Adrenal gland (tissue), 9 donors: ENCODE measurements at regions not wholly inside any gene's neighbourhood (a gene's known extent, or its start where the extent isn't known, plus 50 kb on each side); places are given as distances from the start of the nearest gene placed in this dataset.
A peak's percentile ranks its signal among the peaks of the same experiment; 100 is the strongest.

ENCODE experiments used
- DNase-seq, 7 donors: peaks; one replicate each; pipeline ENCODE4 v3.0.0-alpha.2; 2019 to 2020
- H3K27ac ChIP-seq, 5 donors: fragments of 200-600 bp; sonication (generic) in 4 of 5; 1 replicate in 3 of 5; 2 replicates in 2 of 5; pipeline versions ENCODE4 v1.5.1 to v1.8.0; 2016 to 2020; ENCODE audit warnings: mild to moderate bottlenecking in 1 of 5
- H3K27me3 ChIP-seq: fragments of 200-600 bp; 2 replicates; pipeline ENCODE4 v1.8.0; 2021
- H3K36me3 ChIP-seq, 2 donors: fragments of 200-600 bp; replicated peaks in 1 of 2; 1 replicate in 1 of 2; 2 replicates in 1 of 2; pipeline versions ENCODE4 v1.5.1 to v1.8.0; 2018 to 2022
- H3K4me1 ChIP-seq, 2 donors: fragments of 200-600 bp; replicated peaks in 1 of 2; 1 replicate in 1 of 2; 2 replicates in 1 of 2; pipeline versions ENCODE4 v1.5.1 to v1.8.0; 2018 to 2021
- H3K4me3 ChIP-seq, 4 donors: fragments of 200-600 bp; sonication (generic) in 3 of 4; one replicate each; pipeline ENCODE4 v1.5.1; 2016 to 2018
- H3K9me3 ChIP-seq, 3 donors: fragments of 200-600 bp; sonication (generic) in 1 of 3; replicated peaks in 1 of 3; 1 replicate in 2 of 3; 2 replicates in 1 of 3; pipeline versions ENCODE4 v1.5.1 to v1.8.0; 2016 to 2021
- POLR2A ChIP-seq, 2 donors: fragments of 450-650 bp; IDR thresholded peaks; one replicate each; pipeline ENCODE4 v1.6.1; 2017; ENCODE audit warnings: antibody characterized with exemption in 2 of 2, mild to moderate bottlenecking in 2 of 2, moderate library complexity in 1 of 2
- WGBS, 4 donors: extraction: QIAGEN DNeasy Blood & Tissue Kit in 2 of 4; methylation state at CpG; one replicate each; pipeline versions ENCODE4 v1.1.5 to v1.1.7; 2013 to 2017; 5-methylcytosine and 5-hydroxymethylcytosine counted together
- intact Hi-C, 2 donors: fragments of 100-400 bp; cut with DNase I; formaldehyde crosslinking; loops; one replicate each; pipeline versions ENCODE4 v1.14.1 to v1.15.0; 2022 to 2023
- TF ChIP-seq, protein P1 (sequence below), 6 experiments: fragments of 450-650 bp in 4 of 6; fragments of 200-600 bp in 2 of 6; sonication (generic) in 1 of 6; IDR thresholded peaks; 1 replicate in 5 of 6; 2 replicates in 1 of 6; pipeline versions ENCODE4 v1.5.1 to v1.8.0; 2016 to 2021; ENCODE audit warnings: antibody characterized with exemption in 6 of 6, mild to moderate bottlenecking in 2 of 6, moderate library complexity in 1 of 6
- donor health status: healthy with polysubstance abuse.
- donor health status: Bipolar disorder and iron deficiency.
- donor health status: DM: yes; HTN: yes; CAD: no.
- donor health status: DM: no; HTN: no; CAD: no.
- donor health status: DM: no; HTN: no; CAD: no.

DNA sequence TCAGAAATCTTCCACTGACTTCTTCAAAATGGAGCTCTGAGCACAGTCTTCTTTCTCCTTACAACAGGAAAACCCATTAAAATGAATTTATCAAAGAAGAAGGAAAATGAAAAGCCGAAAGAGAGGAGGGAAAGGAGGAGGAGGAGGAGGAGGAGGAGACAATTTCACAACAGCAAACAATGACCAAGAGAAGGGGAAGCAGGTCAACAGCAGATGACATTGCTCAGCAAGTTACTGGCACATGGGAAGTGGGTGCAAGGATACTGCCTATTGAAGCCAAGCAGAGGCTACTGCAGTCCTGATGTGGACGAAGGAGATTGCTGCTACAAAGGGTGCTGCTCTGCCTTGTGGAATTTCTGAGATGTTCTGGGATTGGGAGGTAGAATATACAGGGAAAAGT, 140.0 kb upstream of the FOXN2 start:
- intact Hi-C loops = no loop called here
- Histone ChIP-seq H3K27ac (peak overlapping the region in 1 of 5 donors; percentile 25), H3K27me3 (no peaks in the 10 kb centered on the region), H3K4me3 (no peak overlapping the region), H3K9me3 (no peaks in the 10 kb centered on the region), H3K4me1 (no peaks in the 10 kb centered on the region), H3K36me3 (no peaks in the 10 kb centered on the region)
- 49 to 78% (median 58%) methylated on average over 2 of the region's 2 CpGs for WGBS, 4 donors
- no peak for TF ChIP-seq POLR2A (IDR thresholded peaks at IDR 0.05)
- TF ChIP-seq, protein P1, sequence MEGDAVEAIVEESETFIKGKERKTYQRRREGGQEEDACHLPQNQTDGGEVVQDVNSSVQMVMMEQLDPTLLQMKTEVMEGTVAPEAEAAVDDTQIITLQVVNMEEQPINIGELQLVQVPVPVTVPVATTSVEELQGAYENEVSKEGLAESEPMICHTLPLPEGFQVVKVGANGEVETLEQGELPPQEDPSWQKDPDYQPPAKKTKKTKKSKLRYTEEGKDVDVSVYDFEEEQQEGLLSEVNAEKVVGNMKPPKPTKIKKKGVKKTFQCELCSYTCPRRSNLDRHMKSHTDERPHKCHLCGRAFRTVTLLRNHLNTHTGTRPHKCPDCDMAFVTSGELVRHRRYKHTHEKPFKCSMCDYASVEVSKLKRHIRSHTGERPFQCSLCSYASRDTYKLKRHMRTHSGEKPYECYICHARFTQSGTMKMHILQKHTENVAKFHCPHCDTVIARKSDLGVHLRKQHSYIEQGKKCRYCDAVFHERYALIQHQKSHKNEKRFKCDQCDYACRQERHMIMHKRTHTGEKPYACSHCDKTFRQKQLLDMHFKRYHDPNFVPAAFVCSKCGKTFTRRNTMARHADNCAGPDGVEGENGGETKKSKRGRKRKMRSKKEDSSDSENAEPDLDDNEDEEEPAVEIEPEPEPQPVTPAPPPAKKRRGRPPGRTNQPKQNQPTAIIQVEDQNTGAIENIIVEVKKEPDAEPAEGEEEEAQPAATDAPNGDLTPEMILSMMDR (IDR thresholded peaks at IDR 0.05) = no peak
- peak in 2 of 7 donors; percentile 11 to 37 for DNase-seq

DNA sequence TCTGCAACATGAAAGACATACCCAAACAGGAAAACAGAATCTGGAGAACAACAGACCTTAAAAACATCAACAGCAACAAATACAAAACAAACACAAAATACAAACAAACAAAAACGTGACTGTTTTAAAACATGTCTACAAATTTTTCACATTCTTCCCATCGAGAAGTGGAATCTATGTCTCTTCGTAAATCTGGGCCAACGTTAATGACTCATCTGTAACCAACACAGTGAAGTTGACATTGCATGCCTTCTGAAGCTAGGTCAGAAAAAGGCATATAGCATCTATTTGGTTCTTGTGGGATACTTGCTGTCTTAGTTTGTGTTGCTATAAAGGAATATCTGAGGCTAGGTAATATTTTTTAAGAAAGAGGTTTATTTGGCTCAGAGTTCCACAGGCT, 139.2 kb upstream of the FOXN2 start:
- no peak overlapping the region for H3K27ac ChIP-seq
- no peaks in the 10 kb centered on the region for H3K4me1 ChIP-seq
- intact Hi-C loops = no loop called here
- no peak overlapping the region for H3K4me3 ChIP-seq
- no peaks in the 10 kb centered on the region for H3K9me3 ChIP-seq
- H3K27me3 ChIP-seq = no peaks in the 10 kb centered on the region
- H3K36me3 ChIP-seq = no peaks in the 10 kb centered on the region
- TF ChIP-seq, protein P1 (IDR thresholded peaks at IDR 0.05) = no peak
- TF ChIP-seq POLR2A (IDR thresholded peaks at IDR 0.05) = no peak
- WGBS, 4 donors = 31 to 60% (median 44%) methylated on average over 4 of the region's 4 CpGs
- no peak for DNase-seq

DNA sequence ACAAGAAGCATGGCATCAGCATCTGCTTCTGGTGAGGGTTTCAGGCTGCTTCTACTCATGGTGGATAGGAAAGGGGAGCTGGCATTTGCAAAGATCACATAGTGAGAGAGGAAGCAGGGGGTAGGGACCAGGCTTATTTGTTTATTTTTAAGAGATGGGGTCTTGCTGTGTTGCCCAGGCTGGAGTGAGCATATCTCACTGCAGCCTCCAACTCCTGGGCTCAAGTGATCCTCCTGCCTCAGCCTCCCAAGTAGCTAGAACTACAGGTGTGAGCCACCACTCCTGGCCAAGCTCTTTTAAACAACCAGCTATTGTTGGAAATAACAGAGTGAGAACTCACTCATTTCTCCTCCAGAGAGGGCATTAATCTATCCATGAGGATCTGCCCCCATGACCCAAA, 138.8 kb upstream of the FOXN2 start:
- H3K4me3 ChIP-seq = no peak overlapping the region
- no peak overlapping the region for H3K27ac ChIP-seq
- no peak for DNase-seq
- H3K27me3 ChIP-seq = no peaks in the 10 kb centered on the region
- no peaks in the 10 kb centered on the region for H3K36me3 ChIP-seq
- peaks cover 0 to 3% of the 10 kb centered on the region in 2 donors for H3K4me1 ChIP-seq
- H3K9me3 ChIP-seq = no peaks in the 10 kb centered on the region
- intact Hi-C loops = no loop called here
- TF ChIP-seq POLR2A (IDR thresholded peaks at IDR 0.05) = no peak
- TF ChIP-seq, protein P1 (IDR thresholded peaks at IDR 0.05) = no peak

DNA sequence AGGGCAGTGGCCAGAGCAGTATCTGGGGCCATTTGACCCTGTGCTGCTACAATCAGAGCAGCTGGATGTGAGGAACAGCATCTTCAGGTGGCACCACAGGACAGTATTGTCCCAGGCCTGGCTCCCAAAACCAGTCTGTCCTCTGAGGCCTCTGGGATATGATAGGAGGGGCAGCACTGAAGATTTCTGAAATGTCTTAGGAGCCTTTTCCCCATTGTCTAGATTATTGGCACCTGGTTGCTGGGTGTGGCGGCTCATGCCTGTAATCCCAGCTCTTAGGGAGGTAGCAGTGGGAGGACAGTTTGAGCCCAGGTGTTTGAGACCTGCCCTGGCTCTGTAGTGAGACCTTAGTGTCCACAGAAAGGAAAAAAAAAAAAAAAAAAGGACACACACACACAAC, 137.6 kb upstream of the FOXN2 start:
- no peak for DNase-seq
- H3K9me3 ChIP-seq = no peaks in the 10 kb centered on the region
- no peaks in the 10 kb centered on the region for H3K27me3 ChIP-seq
- intact Hi-C loops = no loop called here
- no peak overlapping the region for H3K27ac ChIP-seq
- no peaks in the 10 kb centered on the region for H3K36me3 ChIP-seq
- peaks cover 0 to 6% of the 10 kb centered on the region in 2 donors for H3K4me1 ChIP-seq
- TF ChIP-seq, protein P1 (IDR thresholded peaks at IDR 0.05) = no peak
- no peak for TF ChIP-seq POLR2A (IDR thresholded peaks at IDR 0.05)
- no peak overlapping the region for H3K4me3 ChIP-seq
- WGBS, 4 donors = 86 to 97% (median 92%) methylated on average over 1 of the region's 1 CpG
